ENCODE measurements at regions not wholly inside any gene's neighbourhood (a gene's known extent, or its start where the extent isn't known, plus 50 kb on each side); places are given as distances from the start of the nearest gene placed in this dataset.

DNA sequence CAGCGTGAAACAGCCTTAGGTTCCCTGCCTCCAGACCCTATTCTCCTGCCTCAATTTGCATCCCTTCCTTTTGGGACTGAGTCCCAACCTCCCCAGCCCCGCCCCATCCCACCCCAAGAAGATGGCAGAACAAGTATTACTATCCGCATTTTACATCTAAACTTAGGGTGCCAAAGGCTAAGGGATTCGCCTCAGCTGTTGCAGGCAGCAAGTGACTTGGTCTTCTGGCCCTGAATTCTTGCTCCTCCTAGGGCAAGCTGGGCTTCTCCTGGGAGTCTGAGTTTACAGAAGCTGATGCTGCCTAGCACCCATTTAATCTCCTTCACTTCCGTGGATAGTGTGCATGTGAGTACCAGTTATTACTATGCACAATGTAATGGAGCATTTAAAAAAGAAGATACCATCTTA, 161.3 kb upstream of the NR5A2 start:
- Histone ChIP-seq H3K4me3 (no peak overlapping the region), H3K36me3 (no peaks in the 10 kb centered on the region), H3K4me1 (ENCODE audit: control insufficient read depth in 1 of 2, low read depth in 2 of 2) (no peaks in the 10 kb centered on the region), H3K9me3 (no peaks in the 10 kb centered on the region), H3K27ac (no peak overlapping the region), H3K27me3 (replicated peaks; ENCODE audit: insufficient read depth) (no peaks in the 10 kb centered on the region)
- DNase-seq (ENCODE audit: low spot score) = no peak
- TF ChIP-seq, protein P1, sequence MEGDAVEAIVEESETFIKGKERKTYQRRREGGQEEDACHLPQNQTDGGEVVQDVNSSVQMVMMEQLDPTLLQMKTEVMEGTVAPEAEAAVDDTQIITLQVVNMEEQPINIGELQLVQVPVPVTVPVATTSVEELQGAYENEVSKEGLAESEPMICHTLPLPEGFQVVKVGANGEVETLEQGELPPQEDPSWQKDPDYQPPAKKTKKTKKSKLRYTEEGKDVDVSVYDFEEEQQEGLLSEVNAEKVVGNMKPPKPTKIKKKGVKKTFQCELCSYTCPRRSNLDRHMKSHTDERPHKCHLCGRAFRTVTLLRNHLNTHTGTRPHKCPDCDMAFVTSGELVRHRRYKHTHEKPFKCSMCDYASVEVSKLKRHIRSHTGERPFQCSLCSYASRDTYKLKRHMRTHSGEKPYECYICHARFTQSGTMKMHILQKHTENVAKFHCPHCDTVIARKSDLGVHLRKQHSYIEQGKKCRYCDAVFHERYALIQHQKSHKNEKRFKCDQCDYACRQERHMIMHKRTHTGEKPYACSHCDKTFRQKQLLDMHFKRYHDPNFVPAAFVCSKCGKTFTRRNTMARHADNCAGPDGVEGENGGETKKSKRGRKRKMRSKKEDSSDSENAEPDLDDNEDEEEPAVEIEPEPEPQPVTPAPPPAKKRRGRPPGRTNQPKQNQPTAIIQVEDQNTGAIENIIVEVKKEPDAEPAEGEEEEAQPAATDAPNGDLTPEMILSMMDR (IDR thresholded peaks at IDR 0.05) = no peak
- ATAC-seq (ENCODE audit: insufficient number of reproducible peaks, low FRiP score, low read depth) = no peak

DNA sequence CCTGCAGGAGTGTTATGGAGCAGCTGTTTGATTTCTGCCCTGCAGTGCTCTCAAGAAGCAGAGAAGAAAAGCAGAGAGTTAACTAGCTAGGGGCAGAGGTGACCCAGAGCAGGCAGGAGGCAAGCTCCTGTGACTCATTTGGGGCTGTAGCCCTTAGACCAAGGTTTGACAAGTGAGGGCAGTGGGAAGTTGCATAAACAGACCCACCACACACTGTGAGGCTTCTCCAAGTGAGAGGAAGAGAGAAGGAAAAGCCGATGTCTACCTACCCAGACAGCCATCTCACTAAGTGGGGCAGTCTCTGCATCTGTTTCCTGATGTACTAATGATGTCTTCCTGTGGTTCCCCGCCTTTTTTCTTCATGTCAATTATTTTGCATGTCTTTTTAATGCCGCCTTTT, 159.9 kb upstream of the NR5A2 start:
- TF ChIP-seq, protein P1 (IDR thresholded peaks at IDR 0.05) = no peak

DNA sequence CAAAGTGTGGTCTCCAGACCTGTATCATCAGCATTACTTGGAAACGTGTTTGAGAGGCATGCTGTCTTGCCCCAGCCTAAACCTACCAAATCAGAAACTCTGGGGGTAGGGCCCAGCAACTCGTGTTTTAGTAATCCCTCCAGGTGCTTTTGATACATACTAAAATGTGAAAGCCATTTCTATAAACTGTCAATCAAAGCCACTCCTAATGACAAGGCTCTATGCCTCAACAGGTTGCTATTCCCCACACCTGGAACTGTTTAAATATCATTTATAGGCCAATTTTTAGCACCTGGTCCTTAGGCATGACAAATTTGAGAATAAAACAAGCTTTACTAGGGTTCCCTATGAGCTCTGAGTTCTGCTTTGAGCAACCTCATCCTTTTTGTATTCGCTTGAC, 158.7 kb upstream of the NR5A2 start:
- no peak for ATAC-seq (ENCODE audit: insufficient number of reproducible peaks, low FRiP score, low read depth)
- Histone ChIP-seq H3K9me3 (no peaks in the 10 kb centered on the region), H3K27ac (no peak overlapping the region), H3K27me3 (replicated peaks; ENCODE audit: insufficient read depth) (no peaks in the 10 kb centered on the region), H3K36me3 (no peaks in the 10 kb centered on the region), H3K4me3 (no peak overlapping the region), H3K4me1 (ENCODE audit: control insufficient read depth in 1 of 2, low read depth in 2 of 2) (no peaks in the 10 kb centered on the region)
- no peak for DNase-seq (ENCODE audit: low spot score)
- TF ChIP-seq, protein P1 (IDR thresholded peaks at IDR 0.05) = no peak

More for the DNA sequence above, 159.9 kb upstream of the NR5A2 start:
- Histone ChIP-seq H3K27me3 (replicated peaks; ENCODE audit: insufficient read depth) (no peaks in the 10 kb centered on the region), H3K36me3 (no peaks in the 10 kb centered on the region), H3K9me3 (no peaks in the 10 kb centered on the region), H3K27ac (no peak overlapping the region), H3K4me3 (no peak overlapping the region), H3K4me1 (ENCODE audit: control insufficient read depth in 1 of 2, low read depth in 2 of 2) (no peaks in the 10 kb centered on the region)
- ATAC-seq (ENCODE audit: insufficient number of reproducible peaks, low FRiP score, low read depth) = no peak
- DNase-seq (ENCODE audit: low spot score) = no peak

DNA sequence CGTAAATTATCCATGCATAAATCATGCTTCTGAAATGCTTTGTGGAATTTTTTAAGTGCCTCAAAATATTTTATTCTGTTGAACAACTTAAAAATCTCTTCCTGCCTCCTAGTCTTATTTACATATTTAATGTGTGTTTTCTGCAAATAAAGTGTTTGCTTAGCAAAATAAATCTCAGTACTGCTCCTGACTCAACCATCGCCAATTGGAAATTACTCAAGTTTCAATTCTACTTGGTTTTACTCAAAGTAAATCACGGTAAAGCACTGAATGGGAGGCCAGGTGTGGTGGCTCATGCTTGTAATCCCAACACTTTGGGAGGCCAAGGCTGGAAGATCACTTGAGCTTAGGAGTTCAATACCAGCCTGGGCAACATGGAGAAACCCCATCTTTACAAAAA, 152.2 kb upstream of the NR5A2 start:
- Histone ChIP-seq H3K27me3 (replicated peaks; ENCODE audit: insufficient read depth) (no peaks in the 10 kb centered on the region), H3K27ac (no peak overlapping the region), H3K4me3 (no peak overlapping the region), H3K9me3 (no peaks in the 10 kb centered on the region), H3K36me3 (no peaks in the 10 kb centered on the region), H3K4me1 (ENCODE audit: control insufficient read depth in 1 of 2, low read depth in 2 of 2) (no peaks in the 10 kb centered on the region)
- ATAC-seq (ENCODE audit: insufficient number of reproducible peaks, low FRiP score, low read depth) (no peak), DNase-seq (ENCODE audit: low spot score) (no peak)
- TF ChIP-seq, protein P1 (IDR thresholded peaks at IDR 0.05) = no peak

DNA sequence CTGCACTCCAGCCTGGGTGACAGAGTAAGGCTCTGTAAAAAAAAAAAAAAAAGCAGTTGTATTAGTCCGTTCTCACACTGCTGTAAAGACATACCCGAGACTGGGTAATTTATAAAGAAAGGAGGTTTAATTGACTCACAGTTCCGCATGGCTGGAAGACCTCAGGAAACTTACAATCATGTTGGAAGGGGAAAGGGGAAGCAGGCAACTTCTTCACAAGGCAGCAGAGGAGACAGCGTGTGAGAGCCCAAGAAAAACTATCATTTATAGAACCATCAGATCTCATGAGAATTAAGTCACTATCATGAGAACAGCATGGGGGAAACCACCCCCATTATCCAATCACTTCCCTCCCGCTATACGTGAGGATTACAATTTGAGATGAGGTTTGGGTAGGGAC, 151.7 kb upstream of the NR5A2 start:
- Histone ChIP-seq H3K27ac (no peak overlapping the region), H3K4me3 (no peak overlapping the region), H3K36me3 (no peaks in the 10 kb centered on the region), H3K4me1 (ENCODE audit: control insufficient read depth in 1 of 2, low read depth in 2 of 2) (no peaks in the 10 kb centered on the region), H3K27me3 (replicated peaks; ENCODE audit: insufficient read depth) (no peaks in the 10 kb centered on the region), H3K9me3 (no peaks in the 10 kb centered on the region)
- ATAC-seq (ENCODE audit: insufficient number of reproducible peaks, low FRiP score, low read depth) (no peak), DNase-seq (ENCODE audit: low spot score) (no peak)
- TF ChIP-seq, protein P1 (IDR thresholded peaks at IDR 0.05) = no peak

All from thoracic aorta (tissue), 2 donors.